ENCODE measurements at regions not wholly inside any gene's neighbourhood (a gene's known extent, or its start where the extent isn't known, plus 50 kb on each side); places are given as distances from the start of the nearest gene placed in this dataset.
"Not testable (repeated sequence)": the region's sequence is repeated elsewhere in the genome, so short reads cannot be mapped to it uniquely, and the experiment has no call there.

DNA sequence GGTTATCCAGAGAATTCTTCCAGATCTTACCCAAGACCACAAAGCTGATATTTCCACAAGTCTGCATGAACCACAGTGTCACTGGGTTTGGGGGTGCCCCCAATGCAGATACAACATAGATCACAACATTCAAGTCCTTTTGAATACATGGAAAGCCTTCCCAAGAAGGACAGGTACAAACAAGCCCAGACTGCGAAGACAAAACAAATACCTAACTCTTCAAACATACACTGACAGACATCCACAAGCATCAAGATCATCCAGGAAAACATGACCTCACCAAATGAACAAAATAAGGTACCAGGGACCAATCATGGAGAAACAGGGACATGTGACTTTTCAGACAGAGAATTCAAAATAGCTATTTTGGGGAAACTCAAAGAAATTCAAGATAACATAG is 93.1 kb downstream of the MDH1 start:
- 95 to 100% (median 100%) methylated on average over 1 of the region's 1 CpG for WGBS, 3 donors
- no peak overlapping the region for H3K27ac ChIP-seq (ENCODE audit: low read depth, low read length)

DNA sequence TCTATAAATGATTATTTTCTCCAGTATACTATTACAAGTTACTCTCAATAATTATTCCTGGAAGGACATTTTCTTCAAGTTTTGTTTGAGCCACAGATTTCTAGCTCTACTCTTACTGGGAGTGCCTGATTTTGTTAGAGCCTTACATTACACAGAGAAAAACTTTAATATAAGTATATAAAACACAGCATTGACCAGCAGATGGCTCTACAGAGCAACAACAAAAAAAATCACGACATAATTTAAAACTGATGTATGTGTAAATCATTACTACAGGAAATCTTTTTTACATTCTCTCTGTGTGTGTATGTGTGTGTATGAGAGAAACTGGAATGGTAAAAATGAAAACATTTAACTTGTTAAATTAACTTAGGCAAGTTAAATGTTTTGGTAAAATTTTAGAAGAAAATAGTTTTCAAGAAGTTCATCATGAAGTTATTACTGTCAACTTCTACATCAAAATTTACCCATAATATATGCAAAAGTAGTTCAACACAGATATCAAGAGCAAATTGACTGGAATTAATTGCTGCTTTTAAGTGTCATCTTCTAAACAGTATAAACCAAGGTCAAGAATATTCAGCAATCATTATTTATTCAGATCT is 103.3 kb downstream of the MDH1 start:
- WGBS, 3 donors: 0% methylated on average over 1 of the region's 1 CpG

DNA sequence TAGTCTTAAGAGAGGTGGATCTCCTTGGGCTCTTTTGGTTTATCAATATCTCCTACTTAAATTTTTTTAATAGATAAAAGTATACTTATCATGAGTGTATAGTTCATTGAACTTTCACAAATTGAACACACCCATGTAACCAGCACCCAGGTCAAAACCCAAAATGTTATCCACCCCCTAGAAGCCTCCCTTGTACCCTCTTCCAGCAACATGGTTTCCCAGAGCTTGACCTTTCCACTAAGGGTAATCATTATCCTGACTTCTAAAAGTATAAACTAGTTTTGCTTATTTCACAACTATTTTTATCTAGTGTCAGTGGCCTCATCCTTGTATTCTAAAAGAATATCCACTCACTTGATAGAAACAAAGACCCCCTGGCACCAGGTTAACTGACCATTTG is 106.8 kb downstream of the MDH1 start:
- no peak overlapping the region for H3K27ac ChIP-seq (ENCODE audit: low read depth, low read length)

More for the DNA sequence above, 103.3 kb downstream of the MDH1 start:
- H3K27ac ChIP-seq (ENCODE audit: low read depth, low read length): no peak overlapping the region

GRCh38 chr2:63696496-63696895 is 107.7 kb downstream of the MDH1 start:
- H3K27ac ChIP-seq (ENCODE audit: low read depth, low read length): no peak overlapping the region
- 63 to 72% (median 71%) methylated on average over 1 of the region's 1 CpG for WGBS, 3 donors

DNA sequence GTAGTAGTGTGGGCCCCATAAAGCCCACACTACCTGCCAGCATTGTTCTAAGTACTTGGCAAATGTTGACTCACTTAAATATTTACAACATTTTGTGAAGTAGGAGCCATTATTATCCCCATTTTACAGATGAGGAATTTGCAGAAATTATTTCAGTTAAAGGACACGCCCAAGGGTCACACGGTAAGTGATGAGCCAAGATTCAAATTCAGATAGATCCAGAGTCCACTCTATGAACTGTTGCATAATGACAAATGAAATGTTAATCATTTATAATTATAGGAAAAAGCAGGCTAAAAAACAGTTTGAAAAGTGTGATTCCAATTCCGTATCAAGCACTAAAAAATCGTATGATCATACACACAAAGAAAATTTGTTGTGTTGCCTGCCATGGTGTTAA is 108.4 kb downstream of the MDH1 start:
- WGBS, 3 donors: 93 to 97% (median 95%) methylated on average over 4 of the region's 4 CpGs

DNA sequence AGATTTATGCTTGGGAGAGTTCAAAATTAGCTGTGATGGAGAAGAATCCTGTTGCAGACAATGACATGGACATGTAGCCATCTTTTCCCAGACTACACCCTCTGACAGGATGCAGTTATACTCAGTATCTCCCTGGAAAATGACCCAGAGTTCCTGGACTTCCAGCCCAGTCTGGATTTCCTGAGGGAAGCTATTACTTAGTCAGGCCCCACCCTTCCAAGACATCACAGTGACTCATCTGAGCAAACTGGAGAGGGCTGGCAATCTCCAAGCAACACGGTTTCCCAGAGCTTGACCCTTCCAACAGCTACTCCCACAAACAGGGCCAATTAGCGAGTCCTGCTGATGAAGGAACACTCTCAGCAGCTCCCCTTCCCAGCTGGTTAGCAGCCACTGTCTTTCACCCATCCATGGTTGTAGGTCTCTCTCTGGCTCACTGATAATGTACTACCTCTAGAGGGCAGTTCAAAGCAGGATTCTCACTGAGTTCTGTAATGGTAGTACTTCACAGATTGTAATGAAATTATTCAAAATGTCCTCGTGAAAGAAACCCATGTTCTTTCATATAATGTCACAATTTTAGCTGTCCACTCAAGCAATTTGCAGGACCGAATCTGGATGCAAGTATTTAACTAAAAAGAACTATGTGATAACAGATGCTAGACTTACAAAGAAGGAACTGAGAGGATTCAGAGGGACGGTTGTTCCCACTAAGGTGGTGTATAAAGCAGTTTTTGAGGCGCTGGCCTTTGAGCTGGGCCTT is 110.2 kb downstream of the MDH1 start:
- 47 to 52% (median 47%) methylated on average over 6 of the region's 6 CpGs for WGBS, 3 donors

More for the DNA sequence above, 108.4 kb downstream of the MDH1 start:
- H3K27ac ChIP-seq (ENCODE audit: low read depth, low read length): no peak overlapping the region

DNA sequence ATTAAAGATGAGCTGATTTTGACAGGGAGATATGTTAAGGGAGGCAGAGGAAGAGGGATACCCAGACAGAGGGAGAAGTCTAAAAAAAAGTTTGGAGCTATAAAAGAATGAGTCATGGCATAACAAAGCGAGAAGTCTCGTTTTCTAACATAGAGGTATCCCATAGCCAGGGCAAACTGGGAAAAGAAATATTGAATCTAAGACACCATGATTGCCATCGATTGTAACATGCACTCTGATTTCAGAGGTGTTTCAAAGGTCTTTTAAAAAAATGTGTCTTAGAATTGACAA is 110.7 kb downstream of the MDH1 start:
- H3K27ac ChIP-seq (ENCODE audit: low read depth, low read length): no peak overlapping the region
- WGBS, 3 donors: 83 to 89% (median 84%) methylated on average over 3 of the region's 3 CpGs

More for the DNA sequence above, 110.2 kb downstream of the MDH1 start:
- H3K27ac ChIP-seq (ENCODE audit: low read depth, low read length): no peak overlapping the region

- H3K27ac ChIP-seq (ENCODE audit: low read depth, low read length): no peak overlapping the region
- 80 to 97% (median 94%) methylated on average over 3 of the region's 3 CpGs for WGBS, 3 donors
These were observed 111.5 kb downstream of the MDH1 start for GRCh38 chr2:63700271-63700670.

- H3K27ac ChIP-seq (ENCODE audit: low read depth, low read length): no peak overlapping the region
These were observed 112.6 kb downstream of the MDH1 start for GRCh38 chr2:63701406-63701805.

GRCh38 chr2:63706084-63706483 is 117.3 kb downstream of the MDH1 start:
- not testable (repeated sequence) for H3K27ac ChIP-seq (ENCODE audit: low read depth, low read length)
- 94 to 97% (median 95%) methylated on average over 3 of the region's 3 CpGs for WGBS, 3 donors

GRCh38 chr2:63710732-63711131 is 122.0 kb downstream of the MDH1 start:
- no peak overlapping the region for H3K27ac ChIP-seq (ENCODE audit: low read depth, low read length)
- WGBS, 3 donors: 84 to 92% (median 86%) methylated on average over 1 of the region's 1 CpG

GRCh38 chr2:63712748-63713147 is 124.0 kb downstream of the MDH1 start:
- H3K27ac ChIP-seq (ENCODE audit: low read depth, low read length): no peak overlapping the region
- 69 to 80% (median 71%) methylated on average over 2 of the region's 2 CpGs for WGBS, 3 donors

- H3K27ac ChIP-seq (ENCODE audit: low read depth, low read length): no peak overlapping the region
- 75 to 82% (median 81%) methylated on average over 2 of the region's 2 CpGs for WGBS, 3 donors
These were observed 125.5 kb upstream of the UGP2 start for GRCh38 chr2:63716146-63716545.

GRCh38 chr2:63719052-63719451 is 122.6 kb upstream of the UGP2 start:
- no peak overlapping the region for H3K27ac ChIP-seq (ENCODE audit: low read depth, low read length)
- WGBS, 3 donors: 83 to 92% (median 85%) methylated on average over 1 of the region's 1 CpG

GRCh38 chr2:63721082-63721424 is 120.6 kb upstream of the UGP2 start:
- WGBS, 3 donors: 38 to 92% (median 92%) methylated on average over 1 of the region's 1 CpG
- H3K27ac ChIP-seq (ENCODE audit: low read depth, low read length): no peak overlapping the region

DNA sequence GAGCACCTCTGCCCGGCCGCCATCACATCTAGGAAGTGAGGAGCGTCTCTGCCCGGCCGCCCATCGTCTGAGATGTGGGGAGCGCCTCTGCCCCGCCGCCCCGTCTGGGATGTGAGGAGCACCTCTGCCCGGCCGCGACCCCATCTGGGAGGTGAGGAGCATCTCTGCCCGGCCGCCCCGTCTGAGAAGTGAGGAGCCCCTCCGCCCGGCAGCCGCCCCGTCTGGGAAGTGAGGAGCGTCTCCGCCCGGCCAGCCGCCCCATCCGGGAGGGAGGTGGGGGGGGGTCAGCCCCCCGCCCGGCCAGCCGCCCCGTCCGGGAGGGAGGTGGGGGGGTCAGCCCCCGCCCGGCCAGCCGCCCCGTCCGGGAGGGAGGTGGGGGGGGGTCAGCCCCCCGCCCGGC is 119.4 kb upstream of the UGP2 start:
- 93 to 98% (median 97%) methylated on average over 6 to 19 of the region's 37 CpGs for WGBS, 3 donors
- H3K27ac ChIP-seq (ENCODE audit: low read depth, low read length): not testable (repeated sequence)

DNA sequence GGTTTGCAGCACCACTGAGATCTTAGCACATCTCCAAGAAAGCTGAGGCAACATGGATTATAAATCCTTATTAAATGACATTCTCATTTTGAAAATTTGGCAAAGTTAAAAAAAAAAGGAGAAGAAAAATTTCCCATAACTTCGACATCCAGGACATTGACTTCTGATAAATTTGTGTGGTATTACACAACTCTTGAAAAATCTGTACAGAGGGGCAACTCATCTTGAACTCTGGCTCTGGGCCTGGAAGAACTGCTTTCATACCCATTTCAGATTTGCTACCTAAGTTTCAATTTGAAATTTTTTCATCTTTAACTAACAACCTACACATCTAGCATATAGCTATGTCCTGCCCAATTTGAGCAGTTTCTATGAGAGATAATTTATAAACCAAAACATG is 118.0 kb upstream of the UGP2 start:
- no peak overlapping the region for H3K27ac ChIP-seq (ENCODE audit: low read depth, low read length)
- WGBS, 3 donors: 36 to 73% (median 73%) methylated on average over 1 of the region's 1 CpG

GRCh38 chr2:63725212-63725611 is 116.5 kb upstream of the UGP2 start:
- WGBS, 3 donors: 100% methylated on average over 1 of the region's 1 CpG
- H3K27ac ChIP-seq (ENCODE audit: low read depth, low read length): not testable (repeated sequence)

GRCh38 chr2:63729362-63729761 is 112.3 kb upstream of the UGP2 start:
- WGBS, 3 donors: 77 to 98% (median 94%) methylated on average over 1 of the region's 1 CpG
- no peak overlapping the region for H3K27ac ChIP-seq (ENCODE audit: low read depth, low read length)

GRCh38 chr2:63729831-63730230 is 111.9 kb upstream of the UGP2 start:
- H3K27ac ChIP-seq (ENCODE audit: low read depth, low read length): no peak overlapping the region
- WGBS, 3 donors: 93 to 98% (median 94%) methylated on average over 2 of the region's 2 CpGs
